ELR (cell line): ENCODE measurements at regions not wholly inside any gene's neighbourhood (a gene's known extent, or its start where the extent isn't known, plus 50 kb on each side); places are given as distances from the start of the nearest gene placed in this dataset.
"Not testable (repeated sequence)": the region's sequence is repeated elsewhere in the genome, so short reads cannot be mapped to it uniquely, and the experiment has no call there.

Experiments
- DNase-seq: peaks from one replicate; pipeline ENCODE4 v3.0.0-alpha.2; 2015; ENCODE audit warnings: low read depth

DNA sequence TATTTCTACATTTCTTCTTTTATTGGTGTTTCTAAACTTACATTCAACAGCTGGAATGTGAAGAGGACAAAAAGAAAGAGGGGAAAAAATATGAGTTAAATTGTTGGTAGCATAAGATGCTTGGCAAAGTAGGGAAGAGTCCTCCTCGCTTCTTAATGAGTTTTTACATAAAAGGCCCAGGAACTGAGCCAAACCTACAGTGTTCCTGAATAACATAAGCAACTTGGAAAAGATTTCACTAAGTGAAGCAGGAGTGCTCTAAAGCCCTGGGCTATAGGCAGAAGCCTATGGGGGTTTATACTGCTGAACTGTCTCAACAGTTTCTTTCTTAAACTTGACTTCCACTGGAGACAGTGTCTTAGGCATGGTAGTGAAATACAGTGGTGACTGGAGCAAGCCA is 115.0 kb upstream of the USP25 start:
- DNase-seq = no peak

DNA sequence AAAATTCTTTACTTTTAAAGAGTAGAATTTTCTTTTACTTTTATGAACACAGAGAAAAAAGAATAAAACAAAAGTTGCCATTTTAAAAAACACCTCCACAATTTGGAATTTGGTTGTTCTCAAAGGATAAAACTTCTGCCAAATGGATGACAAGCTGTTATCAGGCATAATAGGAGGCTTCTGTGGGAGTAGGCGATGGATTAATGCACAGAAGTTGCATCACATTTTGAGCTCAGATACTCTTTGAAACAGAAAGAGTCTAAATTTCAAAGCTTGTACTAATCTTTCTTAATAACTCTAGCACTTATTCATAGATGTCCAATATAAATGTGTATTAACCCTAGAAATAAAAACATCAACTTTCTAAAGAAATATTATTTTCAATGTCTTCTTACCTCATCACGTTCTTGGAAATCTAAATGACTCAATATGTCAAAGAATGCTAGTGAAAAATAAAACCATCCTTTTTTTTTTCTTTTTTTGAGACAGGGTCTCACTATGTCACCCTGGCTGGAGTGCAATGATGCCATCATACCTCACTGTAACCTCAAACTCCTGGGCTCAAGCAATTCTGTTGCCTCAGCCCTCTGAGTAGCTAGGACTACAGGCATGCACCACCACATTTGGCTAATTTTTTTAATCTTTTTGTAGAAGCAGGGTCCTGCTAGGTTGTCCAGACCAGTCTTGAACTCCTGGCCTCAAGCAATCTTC is 112.8 kb upstream of the USP25 start:
- no peak for DNase-seq

DNA sequence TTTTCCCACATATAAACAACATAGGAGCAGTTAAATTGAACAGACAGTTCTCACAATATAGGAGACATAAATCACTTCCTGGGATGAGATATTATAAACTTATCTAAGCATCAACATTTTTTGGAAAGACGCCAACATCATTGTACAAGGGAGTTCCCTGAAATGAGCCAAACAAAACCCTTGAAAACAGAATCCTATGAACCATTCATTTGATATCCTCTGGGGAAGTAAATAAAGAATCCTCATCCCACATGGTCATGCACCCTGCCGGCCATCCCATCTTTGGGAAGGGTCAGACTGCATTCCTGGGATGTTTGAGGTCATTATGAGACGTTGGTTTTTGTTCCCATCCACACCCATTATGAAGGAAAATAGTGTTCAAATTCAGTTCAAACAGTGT is 111.8 kb upstream of the USP25 start:
- DNase-seq = peak; percentile 70

DNA sequence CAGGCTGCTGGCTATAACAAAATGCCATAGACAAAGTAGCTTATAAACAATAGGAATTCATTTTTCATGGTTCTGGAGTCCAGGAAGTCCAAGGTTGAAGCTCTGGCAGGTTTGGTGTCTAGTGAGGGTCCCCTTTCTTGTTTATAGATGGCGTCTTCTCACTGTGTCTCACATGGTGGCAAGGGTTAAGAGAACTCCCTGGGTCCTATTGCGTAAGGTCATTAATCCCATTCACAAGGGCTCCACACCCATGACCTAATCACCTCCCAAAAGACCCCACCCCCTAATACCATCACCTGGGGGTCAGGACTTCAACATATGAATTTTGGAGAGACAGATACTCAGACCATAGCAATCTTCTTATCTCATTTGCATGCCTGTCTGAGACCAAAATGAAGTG is 108.9 kb upstream of the USP25 start:
- no peak for DNase-seq

DNA sequence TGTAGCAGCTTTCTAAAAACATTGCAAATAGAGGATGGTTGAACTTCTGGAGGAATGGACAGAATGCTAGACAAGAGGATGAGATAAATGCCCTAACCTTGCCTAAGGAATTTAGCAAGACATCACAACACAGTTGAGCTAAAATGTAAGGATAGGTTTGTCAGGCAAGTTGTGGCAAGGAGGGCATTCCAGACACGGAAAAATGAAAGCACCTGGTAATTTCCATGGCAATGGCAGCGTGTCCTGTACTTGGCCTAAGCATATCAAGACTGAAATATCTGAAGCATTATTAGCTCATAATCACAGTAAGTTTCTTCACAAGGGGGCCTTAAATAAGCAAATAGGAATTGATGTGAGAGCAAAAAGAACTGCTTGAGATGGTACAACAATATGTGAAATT is 105.1 kb upstream of the USP25 start:
- DNase-seq = no peak

DNA sequence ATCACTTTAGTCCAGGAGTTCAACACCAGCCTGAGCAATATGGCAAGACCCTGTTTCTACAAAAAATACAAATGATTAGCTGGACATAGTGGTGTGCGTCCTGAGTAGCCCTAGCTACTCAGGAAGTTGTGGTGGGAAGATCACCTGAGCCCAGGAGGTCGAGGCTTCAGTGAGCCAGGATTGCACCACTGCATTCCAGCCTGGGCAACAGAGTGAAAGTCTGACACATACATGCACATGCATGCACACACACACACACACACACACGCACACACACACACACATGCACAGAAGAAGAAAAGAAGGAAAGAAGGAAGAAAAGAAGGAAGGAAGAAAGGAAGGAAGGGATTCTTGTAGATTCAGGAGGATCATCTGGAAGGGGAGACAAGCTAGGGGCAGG is 104.4 kb upstream of the USP25 start:
- no peak for DNase-seq

DNA sequence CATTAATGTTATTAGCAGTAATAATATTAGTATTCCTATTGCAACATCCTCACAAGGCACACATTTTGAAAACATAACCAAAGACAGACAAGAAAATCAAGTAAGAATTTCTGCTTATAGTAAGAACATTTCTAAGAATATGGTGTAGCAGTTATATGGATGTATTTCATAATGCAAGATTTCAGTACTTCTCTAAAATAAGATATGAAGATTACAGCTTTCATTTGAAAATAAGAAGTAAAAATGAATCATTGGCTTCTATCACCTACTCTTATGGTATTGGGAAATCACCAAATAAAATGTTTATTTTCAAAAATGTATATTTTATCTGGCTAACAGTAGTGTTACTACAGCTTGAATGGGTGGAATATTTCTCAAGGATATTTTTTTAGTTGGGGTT is 103.8 kb upstream of the USP25 start:
- no peak for DNase-seq

DNA sequence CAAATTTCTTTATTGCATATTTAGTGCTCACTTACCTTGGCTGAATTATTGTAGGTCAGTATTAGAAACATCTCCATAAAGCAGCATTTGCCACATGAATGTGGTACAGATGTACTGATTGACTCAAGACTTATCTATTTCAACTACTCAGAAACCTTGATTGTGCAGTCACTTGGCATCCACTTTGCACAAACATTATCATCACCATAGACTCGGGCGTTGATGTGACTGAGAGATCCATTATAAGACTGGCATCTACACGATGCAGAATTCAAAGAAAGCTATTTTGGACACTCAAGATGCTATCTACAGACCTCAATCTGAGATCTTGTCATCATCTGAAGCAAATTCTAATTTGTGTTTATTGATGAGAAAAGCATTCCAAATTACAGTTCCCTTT is 102.8 kb upstream of the USP25 start:
- DNase-seq = no peak

DNA sequence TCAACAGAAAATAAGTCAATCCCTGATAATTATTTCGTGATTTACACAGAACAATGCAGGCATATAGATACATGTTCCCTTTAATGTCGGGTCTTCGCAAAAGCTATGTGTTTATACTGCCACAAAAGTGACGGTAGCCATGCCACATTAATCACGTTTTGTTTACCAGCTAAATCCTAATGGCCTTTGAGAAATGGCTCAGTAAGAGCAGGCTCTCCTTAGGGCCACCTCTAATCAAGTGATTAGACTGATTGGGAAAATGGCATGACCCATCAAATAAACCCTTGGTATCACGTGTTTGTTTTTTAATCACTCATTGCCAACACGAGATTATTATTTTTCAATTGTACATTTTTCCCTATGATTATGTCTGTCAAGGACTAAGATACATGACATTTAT is 102.0 kb upstream of the USP25 start:
- DNase-seq = no peak

DNA sequence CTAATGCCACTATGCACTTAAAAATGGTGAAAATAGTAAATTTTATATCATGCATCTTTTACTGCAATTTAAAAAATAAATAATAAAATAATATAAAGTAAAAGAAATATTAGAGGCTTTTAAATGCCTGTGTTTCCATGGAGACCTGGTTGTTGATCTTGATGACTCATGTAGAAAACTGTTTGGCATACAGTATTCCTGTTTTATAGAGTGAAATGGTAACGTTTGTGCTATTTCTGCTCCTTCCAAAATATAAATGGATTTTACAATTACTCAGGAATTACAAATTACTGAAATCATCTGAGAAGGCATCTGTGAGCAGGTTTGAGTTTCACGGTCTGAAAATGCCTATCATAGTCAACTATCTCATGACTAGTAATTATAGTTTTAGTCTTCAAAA is 98.4 kb upstream of the USP25 start:
- DNase-seq = peak; percentile 65

DNA sequence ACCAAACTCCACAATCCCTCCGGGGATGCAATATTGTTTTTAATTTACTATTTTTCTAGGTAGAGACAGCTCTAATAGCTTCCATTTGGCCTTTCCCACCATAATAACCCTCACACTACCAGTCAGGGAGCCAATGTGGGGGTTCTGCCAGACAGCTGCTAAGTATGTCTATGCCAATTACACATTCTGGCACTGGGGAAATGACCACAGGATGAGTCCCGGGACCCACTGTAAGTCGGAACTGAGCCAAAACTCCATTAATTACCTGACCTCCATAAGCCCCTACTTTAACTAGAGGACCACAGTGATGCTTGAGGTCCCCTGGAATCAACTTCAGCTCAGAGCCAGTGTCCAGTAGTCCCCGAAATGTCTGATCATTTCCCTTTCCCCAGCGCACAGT is 95.2 kb upstream of the USP25 start:
- not testable (repeated sequence) for DNase-seq

DNA sequence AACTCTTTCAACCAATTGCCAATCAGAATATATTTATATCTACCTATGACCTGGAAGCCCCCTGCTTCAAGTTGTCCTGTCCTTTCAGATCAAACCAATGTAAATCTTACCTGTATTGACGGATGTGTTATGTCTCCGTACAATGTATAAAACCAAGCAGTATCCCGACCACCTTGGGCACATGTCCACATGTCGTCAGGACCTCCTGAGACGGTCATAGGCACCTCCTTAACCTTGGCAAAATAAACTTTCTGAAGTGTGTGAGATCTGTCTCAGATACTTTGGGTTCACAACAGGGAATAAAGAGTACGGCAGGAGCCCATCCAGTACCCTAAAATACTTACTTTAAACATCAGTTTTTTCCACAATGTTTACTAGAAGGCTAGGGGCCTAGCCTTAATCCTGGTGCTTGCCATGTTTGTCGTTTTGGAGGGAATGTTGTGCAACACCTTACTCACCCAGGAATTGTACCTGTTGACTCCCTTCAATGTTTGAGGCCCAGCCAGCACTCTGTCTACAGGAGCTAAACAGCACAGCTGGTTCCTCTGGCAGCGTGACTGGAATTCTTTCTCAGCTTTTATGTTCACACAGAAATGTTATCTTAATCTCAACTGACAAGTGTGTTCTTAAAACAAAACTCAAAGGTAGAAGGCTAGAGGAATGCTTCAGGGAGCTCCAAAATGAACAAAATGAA is 90.8 kb upstream of the USP25 start:
- DNase-seq = no peak

DNA sequence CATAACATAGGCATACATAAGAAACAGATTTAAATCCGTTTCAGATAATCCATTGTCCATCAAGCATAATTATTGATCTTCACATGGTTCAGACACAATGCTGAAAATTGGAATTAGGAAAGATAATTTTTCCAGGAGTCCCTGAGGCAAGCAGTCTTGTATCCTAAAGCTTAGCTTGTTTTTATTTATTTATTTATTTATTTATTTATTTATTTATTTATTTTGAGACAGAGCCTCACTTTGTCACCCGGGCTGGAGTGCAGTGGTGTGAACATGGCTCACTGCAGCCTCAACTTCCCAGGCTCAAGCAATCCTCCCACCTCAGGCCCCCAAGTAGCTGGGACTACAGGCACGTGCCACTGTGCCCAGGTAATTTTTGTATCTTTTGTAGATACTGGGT is 89.7 kb upstream of the USP25 start:
- not testable (repeated sequence) for DNase-seq

DNA sequence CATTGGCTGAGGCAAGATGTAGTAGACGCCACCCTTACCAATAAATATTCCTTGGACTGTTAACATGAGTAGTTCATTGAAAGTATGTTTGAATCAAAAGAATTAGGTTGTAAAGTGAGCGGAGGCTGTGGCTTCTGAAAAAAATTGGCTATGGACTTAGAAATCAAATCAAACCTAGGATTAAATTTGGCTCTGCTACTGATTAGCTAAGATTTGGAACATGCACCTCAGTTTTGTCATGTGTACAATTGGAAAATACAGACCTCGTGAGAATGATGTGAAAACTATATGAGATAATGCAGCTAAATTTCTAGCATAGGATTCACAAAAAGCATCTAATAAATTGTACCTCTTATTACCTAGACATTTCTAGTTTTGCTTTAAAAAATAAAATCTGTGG is 85.3 kb upstream of the USP25 start:
- no peak for DNase-seq

DNA sequence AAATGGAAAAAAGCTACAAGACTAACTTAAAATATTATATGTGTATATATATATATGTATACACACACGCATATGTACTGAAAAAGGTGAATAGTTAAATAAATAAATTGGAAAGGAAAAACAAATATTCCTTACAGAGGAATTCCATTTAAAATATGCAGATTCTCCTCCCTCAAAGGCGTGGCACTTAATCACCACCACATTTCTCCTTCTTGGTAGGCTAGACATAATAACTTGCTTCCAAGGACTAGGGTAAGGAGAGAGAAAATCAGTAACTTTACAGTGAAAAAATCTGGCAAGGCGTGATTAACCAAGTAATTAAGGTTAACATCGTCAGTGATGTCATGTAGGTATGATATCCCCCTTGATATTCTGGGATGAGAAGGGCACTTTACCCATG is 84.0 kb upstream of the USP25 start:
- no peak for DNase-seq

DNA sequence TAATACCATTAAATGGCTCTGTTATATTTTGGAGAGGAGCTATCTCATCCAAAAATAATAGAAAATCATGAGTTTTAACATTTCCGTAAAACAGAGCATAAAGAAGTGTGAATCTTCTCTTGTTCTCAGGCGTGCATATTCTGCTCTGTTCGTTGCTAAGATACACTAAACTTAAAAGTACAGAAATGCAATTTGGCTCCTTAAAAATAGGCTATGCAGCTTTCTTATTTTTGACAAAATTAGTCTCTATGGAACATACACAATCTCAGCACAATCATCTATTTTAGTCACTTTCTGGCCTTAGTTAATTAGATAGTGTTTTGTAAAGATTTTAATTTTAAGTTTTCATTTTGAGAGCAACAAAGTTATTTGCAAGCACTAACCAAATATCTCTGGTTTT is 79.0 kb upstream of the USP25 start:
- no peak for DNase-seq

DNA sequence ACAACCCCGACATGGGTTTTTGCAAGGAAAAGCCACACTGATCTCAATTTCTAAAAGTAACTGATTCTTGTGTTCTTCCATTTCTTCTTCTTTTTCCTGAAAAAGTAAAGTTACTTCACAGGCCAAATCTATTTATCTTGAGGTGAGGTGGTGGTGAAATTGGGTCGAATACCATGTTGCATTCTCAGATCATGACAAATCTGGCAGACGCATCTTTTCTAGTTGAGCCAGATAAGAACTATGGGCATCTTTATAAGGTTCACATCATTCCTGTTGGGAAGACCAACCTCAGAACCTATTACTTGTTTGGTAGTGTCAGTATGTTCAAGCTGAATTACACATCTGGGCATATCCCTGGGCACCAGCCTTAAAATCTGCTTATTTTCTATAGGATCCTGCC is 78.6 kb upstream of the USP25 start:
- no peak for DNase-seq

DNA sequence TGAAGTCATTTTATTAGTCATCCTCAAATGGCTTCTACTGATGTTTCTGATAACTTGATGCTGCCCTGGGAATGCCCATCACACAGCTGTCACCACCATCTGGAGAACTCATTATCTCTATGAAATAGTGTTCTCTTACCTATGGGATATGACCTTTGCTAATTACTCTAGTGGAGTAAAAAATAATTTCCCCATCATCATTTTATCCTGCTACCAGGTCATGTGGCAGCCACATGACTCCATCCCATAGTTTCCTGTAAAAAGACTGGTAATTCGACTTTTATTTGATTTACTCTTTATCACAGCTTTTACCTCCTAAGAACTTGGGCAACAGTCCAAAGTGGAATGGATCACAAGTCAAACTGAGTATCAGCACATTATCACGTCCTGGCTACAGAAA is 76.1 kb upstream of the USP25 start:
- no peak for DNase-seq

DNA sequence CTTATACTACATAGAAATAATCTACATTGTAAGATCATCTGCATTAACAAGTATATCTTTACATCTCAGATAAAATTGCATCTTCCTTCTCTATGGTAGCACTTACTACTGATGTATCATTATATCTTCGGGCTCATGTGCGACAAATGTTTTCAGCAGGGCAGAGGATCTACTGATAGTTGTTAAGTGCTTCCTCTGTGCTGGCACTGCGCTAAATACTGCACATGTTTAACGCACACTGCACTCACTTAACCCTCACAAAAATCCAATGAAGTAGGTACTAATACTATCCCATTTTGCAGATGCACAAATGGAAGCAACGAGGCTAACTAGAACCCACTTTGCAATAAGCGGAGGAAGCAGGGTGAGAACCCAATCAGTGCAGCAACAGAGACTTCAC is 75.6 kb upstream of the USP25 start:
- no peak for DNase-seq

DNA sequence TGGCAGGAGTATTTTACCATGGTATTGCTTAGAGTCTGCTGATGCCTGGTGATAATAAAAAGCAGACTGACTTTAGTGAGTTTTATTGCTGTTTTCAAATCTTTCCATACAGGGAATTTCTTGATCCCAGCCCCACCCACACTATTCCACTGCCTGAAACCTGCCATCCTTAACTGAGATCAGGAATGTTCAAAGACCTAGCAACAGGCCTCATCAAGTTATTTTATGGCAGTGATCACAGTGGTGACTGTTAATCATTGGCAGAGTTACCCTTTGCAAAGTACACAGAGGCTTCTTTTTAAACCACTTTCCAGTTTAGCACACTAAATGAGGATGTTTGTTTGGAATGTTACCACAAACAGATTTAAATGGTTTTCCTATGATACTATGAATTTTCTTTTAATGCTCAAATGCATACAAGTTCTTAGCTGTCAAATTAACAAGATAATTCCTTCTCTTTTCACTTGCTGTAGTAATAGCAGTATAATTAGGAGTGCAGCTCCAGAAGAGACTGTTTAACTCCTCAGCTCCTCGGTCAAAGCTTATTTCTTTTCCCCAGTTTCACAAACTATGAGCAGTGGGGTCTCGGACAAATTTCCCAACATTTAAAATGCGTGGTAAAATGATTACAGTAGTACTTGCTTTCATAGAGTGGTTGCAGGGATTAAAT is 69.9 kb upstream of the USP25 start:
- DNase-seq = no peak

DNA sequence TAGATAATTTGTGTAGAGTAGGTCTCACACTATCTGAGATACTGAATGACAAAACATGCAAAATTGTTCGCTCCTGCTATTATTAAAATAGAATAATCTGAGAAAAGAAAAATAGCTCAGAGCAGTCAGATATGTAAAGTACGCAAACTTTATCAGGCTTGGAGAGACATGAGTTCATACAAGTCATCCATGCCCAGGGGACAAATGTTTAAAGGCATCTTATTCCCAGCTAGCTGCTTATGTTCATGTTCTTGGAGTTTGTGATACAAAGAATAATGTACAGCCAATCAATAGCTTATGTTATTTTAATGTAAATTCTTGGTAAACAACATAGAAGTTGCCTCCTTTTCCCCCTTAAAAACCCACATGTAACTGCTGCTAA is 69.4 kb upstream of the USP25 start:
- no peak for DNase-seq

DNA sequence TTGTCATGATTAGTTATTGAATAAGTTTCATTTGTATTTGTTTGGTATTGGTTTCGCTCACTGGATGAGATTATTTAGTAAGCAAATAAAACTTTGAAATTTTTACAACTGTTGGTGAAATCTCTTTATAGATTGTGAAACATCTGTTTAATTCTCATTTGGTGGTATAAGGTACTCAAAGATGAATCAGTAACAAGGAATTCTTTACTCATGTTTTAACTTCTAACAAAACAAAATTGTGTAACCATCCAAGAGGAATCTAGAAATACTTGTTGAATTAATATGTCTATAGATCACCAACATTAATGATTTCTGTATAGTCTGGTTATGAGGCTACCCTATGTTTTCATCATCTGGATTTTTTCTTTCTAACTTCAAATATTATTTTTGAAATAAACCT is 62.8 kb upstream of the USP25 start:
- peak; percentile 87 for DNase-seq

DNA sequence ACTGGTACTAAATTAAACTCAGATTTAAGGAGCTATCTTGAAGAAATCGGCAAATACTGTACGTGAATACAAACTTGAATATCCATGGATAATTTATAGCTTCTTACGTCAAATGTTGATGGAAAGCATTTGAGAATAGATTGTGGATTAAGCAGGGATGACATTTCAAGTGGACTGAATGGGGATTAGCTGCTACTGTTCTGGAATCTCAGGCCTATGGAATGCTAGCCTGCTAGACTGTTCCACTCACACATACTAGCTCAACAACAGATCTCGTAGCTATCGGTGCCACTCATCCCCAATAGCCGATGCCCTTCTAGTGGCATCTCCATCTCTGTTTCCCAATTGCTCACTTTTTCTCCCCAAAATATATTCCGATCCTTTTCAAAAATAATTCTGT is 62.0 kb upstream of the USP25 start:
- DNase-seq = no peak

DNA sequence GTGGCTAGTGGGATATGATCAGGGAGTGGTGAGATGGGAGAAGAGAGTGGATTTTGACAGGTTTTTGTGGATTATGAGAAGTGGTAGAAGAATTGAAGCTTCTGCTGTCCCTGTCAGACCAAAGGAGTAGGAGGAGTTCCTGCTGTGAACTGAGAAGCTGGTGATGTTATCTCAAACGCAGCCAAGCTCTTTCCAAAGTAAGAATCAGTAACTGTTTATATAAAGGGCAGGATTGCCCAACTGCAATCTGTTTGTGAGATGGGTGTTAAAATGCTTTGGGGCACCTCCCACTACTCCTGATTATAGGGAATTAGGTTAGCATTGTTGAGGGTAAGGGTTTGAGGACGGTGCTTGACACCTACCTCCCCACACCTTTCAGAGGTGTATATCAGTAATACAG is 60.5 kb upstream of the USP25 start:
- peak; percentile 28 for DNase-seq
